A673 (cell line): ENCODE measurements at regions not wholly inside any gene's neighbourhood (a gene's known extent, or its start where the extent isn't known, plus 50 kb on each side); places are given as distances from the start of the nearest gene placed in this dataset.

Experiments
- BruUV-seq: library from RNA; stranded (reverse); fragments of 400-500 nt; replicated peaks from 2 replicates; lab custom pipeline; 2021; lab: Mats Ljungman, UMichigan
- CTCF ChIA-PET: fragments of 300-600 bp; sonication (Branson Sonifier 250); formaldehyde crosslinking; loops from one replicate; lab custom pipeline; 2022; ENCODE audit warnings: antibody characterized with exemption; lab: Charles Lee
- POLR2A ChIA-PET: fragments of 300-600 bp; sonication (Branson Sonifier 250); formaldehyde crosslinking; loops from one replicate; lab custom pipeline; 2022; ENCODE audit warnings: antibody characterized with exemption; ENCODE audit not compliant: low non-redundant PET; lab: Charles Lee
- DNase-seq: peaks from one replicate; pipeline ENCODE4 v3.0.0-alpha.2; 2015; ENCODE audit warnings: low spot score
- H3K27ac ChIP-seq: fragments of 200-600 bp; sonication (generic); 2 replicates; pipeline ENCODE4 v1.5.1; 2016; ENCODE audit warnings: mixed run types, low read depth, mild to moderate bottlenecking, mixed read lengths, antibody characterized with exemption, low read length; ENCODE audit not compliant: poor library complexity, severe bottlenecking
- H3K27me3 ChIP-seq: fragments of 200-600 bp; sonication (generic); replicated peaks from 2 replicates; pipeline ENCODE4 v1.6.1; 2017; ENCODE audit warnings: mixed run types, low read depth, mild to moderate bottlenecking, mixed read lengths, antibody characterized with exemption, low read length; ENCODE audit not compliant: insufficient read depth, poor library complexity
- H3K36me3 ChIP-seq: fragments of 200-600 bp; sonication (generic); 2 replicates; pipeline ENCODE4 v1.6.1; 2016; ENCODE audit warnings: mixed run types, mild to moderate bottlenecking, mixed read lengths, antibody characterized with exemption, low read length; ENCODE audit not compliant: insufficient read depth, poor library complexity, severe bottlenecking
- H3K4me1 ChIP-seq: fragments of 200-600 bp; sonication (generic); 2 replicates; pipeline ENCODE4 v1.6.1; 2017; ENCODE audit warnings: mixed run types, mild to moderate bottlenecking, mixed read lengths, antibody characterized with exemption, low read length; ENCODE audit not compliant: insufficient read depth, poor library complexity, severe bottlenecking
- H3K4me3 ChIP-seq: fragments of 200-600 bp; sonication (generic); 2 replicates; pipeline ENCODE4 v1.5.1; 2016; ENCODE audit warnings: low read depth, mixed run types, mild to moderate bottlenecking, mixed read lengths, low read length; ENCODE audit not compliant: poor library complexity, severe bottlenecking
- H3K9me3 ChIP-seq: fragments of 200-600 bp; sonication (generic); 2 replicates; pipeline ENCODE4 v1.6.1; 2016; ENCODE audit warnings: mixed run types, low read depth, mild to moderate bottlenecking, mixed read lengths, antibody characterized with exemption, low read length; ENCODE audit not compliant: poor library complexity, severe bottlenecking
- CTCF ChIP-seq: fragments of 300-800, 200-600 bp; sonication (generic); conservative IDR thresholded peaks from 2 replicates; pipeline ENCODE4 v1.5.1; 2017; ENCODE audit warnings: low read depth, mild to moderate bottlenecking, antibody characterized with exemption, low read length, moderate library complexity, mixed read lengths
- EZH2 ChIP-seq: fragments of 200-600 bp; sonication (generic); IDR thresholded peaks from 2 replicates; pipeline ENCODE4 v1.6.1; 2017; ENCODE audit warnings: borderline replicate concordance, low read depth, mild to moderate bottlenecking, mixed read lengths, antibody characterized with exemption, low read length; ENCODE audit not compliant: poor library complexity, severe bottlenecking
- intact Hi-C: fragments of 100-400 bp; cut with micrococcal nuclease; formaldehyde crosslinking; loops from one replicate; pipeline ENCODE4 v1.10.0; 2022; ENCODE audit not compliant: unreplicated experiment

- intact Hi-C loops: no loop called here
- no TSS peak for BruUV-seq
- no peak overlapping the region for H3K27ac ChIP-seq
- no peak overlapping the region for H3K4me3 ChIP-seq
- ChIA-PET POLR2A (no interaction called here), CTCF (no interaction called here)
- H3K9me3 ChIP-seq: no peaks in the 10 kb centered on the region
- DNase-seq: no peak
- no peaks in the 10 kb centered on the region for H3K4me1 ChIP-seq
- TF ChIP-seq CTCF (no peak), EZH2 (no peak)
- H3K36me3 ChIP-seq: no peaks in the 10 kb centered on the region
- no peaks in the 10 kb centered on the region for H3K27me3 ChIP-seq
Observed at GRCh38 chr6:4274382-4275082, 139.2 kb upstream of the ECI2 start.

GRCh38 chr6:4272996-4273395, 137.6 kb upstream of the ECI2 start:
- intact Hi-C loops: no loop called here
- Histone ChIP-seq H3K27ac (no peak overlapping the region), H3K4me1 (no peaks in the 10 kb centered on the region), H3K27me3 (no peaks in the 10 kb centered on the region), H3K36me3 (no peaks in the 10 kb centered on the region), H3K9me3 (no peaks in the 10 kb centered on the region), H3K4me3 (no peak overlapping the region)
- TF ChIP-seq EZH2 (no peak), CTCF (no peak)
- POLR2A ChIA-PET: interaction anchor here (0.6 kb wide), 1 partner anchor 7 kb away, joined by 4 read pairs; no protein-coding TSS in a partner anchor
- BruUV-seq: no TSS peak
- DNase-seq: no peak
- CTCF ChIA-PET: no interaction called here

- ChIA-PET CTCF (no interaction called here), POLR2A (interaction anchor here (0.5 kb wide), 1 partner anchor 1905 kb away, joined by 3 read pairs; no protein-coding TSS in a partner anchor)
- no TSS peak for BruUV-seq
- H3K4me3 ChIP-seq: no peak overlapping the region
- intact Hi-C loops: no loop called here
- no peaks in the 10 kb centered on the region for H3K36me3 ChIP-seq
- no peak for DNase-seq
- H3K27ac ChIP-seq: no peak overlapping the region
- no peaks in the 10 kb centered on the region for H3K9me3 ChIP-seq
- no peaks in the 10 kb centered on the region for H3K4me1 ChIP-seq
- no peaks in the 10 kb centered on the region for H3K27me3 ChIP-seq
- TF ChIP-seq CTCF (no peak), EZH2 (no peak)
Observed at GRCh38 chr6:4271761-4272470, 136.5 kb upstream of the ECI2 start.
